ENCODE measurements at regions not wholly inside any gene's neighbourhood (a gene's known extent, or its start where the extent isn't known, plus 50 kb on each side); places are given as distances from the start of the nearest gene placed in this dataset.

DNA sequence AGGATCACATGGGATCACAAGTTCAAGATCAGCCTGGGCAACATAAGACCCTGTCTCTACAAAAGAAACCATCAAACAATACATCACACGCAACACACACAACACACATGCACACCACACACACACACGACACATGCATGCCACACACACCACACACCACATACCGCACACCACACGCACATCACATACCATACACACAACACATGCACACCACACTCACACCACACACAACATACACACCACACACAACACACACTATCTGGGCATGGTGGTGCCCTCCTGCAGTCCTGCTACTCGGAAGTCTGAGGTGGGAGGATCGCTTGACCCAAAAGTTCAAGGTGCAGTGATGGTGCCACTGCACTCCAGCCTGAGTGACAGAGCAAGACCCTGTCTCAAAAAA lies 198.3 kb downstream of the USP12 start:
- no peaks in the 10 kb centered on the region for H3K9me3 ChIP-seq (ENCODE audit: insufficient read depth, low read length)
- no peak for DNase-seq (ENCODE audit: low read depth, low spot score)
- no peaks in the 10 kb centered on the region for H3K36me3 ChIP-seq (ENCODE audit: insufficient read depth, insufficient read length, low read length)
- no peak overlapping the region for H3K4me3 ChIP-seq (ENCODE audit: insufficient read length, low read depth)
- no peaks in the 10 kb centered on the region for H3K4me1 ChIP-seq (ENCODE audit: insufficient read depth, insufficient read length)
- H3K9ac ChIP-seq (ENCODE audit: insufficient read length, low read depth), result no peak overlapping the region
- no peaks in the 10 kb centered on the region for H3K27me3 ChIP-seq (ENCODE audit: insufficient read depth, insufficient read length)
- no peak for TF ChIP-seq ZNF274 (IDR thresholded peaks at IDR 0.05; ENCODE audit: low read depth, low read length)
- TF ChIP-seq YY1 (IDR thresholded peaks at IDR 0.05; ENCODE audit: insufficient read depth, insufficient read length), result no peak
- no peak for TF ChIP-seq SUZ12 (IDR thresholded peaks at IDR 0.05; ENCODE audit: extremely low read depth, insufficient read depth, insufficient read length)

GRCh38 chr13:26971990-26972887 lies 199.4 kb downstream of the USP12 start:
- Histone ChIP-seq H3K9me3 (ENCODE audit: insufficient read depth, low read length) (no peaks in the 10 kb centered on the region), H3K4me1 (ENCODE audit: insufficient read depth, insufficient read length) (no peaks in the 10 kb centered on the region), H3K9ac (ENCODE audit: insufficient read length, low read depth) (no peak overlapping the region), H3K27me3 (ENCODE audit: insufficient read depth, insufficient read length) (no peaks in the 10 kb centered on the region), H3K36me3 (ENCODE audit: insufficient read depth, insufficient read length, low read length) (no peaks in the 10 kb centered on the region), H3K4me3 (ENCODE audit: insufficient read length, low read depth) (no peak overlapping the region)
- TF ChIP-seq SUZ12 (IDR thresholded peaks at IDR 0.05; ENCODE audit: extremely low read depth, insufficient read depth, insufficient read length) (no peak), ZNF274 (IDR thresholded peaks at IDR 0.05; ENCODE audit: low read depth, low read length) (no peak), YY1 (IDR thresholded peaks at IDR 0.05; ENCODE audit: insufficient read depth, insufficient read length) (no peak)
- no peak for DNase-seq (ENCODE audit: low read depth, low spot score)

DNA sequence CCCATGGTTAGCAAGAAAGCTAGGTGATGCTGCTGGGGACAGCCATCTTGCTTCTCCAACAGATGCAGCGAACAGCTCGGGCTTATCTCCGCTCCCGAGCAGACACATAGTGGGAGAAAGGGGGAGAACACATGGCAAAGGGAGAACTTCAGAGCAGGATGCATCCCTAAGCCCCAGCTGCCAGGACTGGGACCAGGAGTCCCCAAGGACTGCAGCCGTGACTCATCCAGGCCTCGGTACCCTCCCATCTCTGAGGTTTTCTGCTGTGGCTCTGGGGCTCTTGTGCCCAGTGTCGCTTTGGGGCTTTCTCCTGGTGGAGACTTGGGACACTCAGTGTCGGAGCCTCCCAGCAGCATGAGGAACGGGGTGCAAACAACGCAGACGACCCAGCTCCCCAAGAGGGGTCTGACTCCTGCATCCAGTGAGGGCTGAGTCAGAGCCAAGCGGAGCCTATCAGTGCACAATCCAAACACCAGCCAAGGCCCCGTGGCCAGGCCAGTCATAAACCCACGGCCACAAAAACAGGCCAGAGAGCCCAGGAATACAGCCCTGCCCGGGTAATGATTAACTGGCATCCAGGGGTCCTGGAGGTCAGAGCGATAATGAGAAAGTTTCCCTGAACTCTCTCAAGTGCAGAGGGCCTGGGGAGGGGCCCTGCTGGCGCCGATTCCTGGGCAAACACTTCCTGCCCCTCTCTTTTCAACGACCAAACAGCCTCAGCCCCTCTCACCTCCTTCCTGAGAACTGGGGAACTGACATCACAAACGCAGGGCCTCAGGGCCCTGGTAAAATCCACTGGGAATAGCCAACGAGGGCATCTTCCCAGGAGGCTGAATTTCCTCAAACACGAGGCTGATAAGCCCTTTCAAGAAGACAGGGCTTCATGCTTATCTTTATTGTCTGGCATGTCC lies 202.9 kb downstream of the USP12 start:
- no peak for TF ChIP-seq SUZ12 (IDR thresholded peaks at IDR 0.05; ENCODE audit: extremely low read depth, insufficient read depth, insufficient read length)
- no peak for TF ChIP-seq YY1 (IDR thresholded peaks at IDR 0.05; ENCODE audit: insufficient read depth, insufficient read length)
- no peak for TF ChIP-seq ZNF274 (IDR thresholded peaks at IDR 0.05; ENCODE audit: low read depth, low read length)
- no peak overlapping the region for H3K9ac ChIP-seq (ENCODE audit: insufficient read length, low read depth)

DNA sequence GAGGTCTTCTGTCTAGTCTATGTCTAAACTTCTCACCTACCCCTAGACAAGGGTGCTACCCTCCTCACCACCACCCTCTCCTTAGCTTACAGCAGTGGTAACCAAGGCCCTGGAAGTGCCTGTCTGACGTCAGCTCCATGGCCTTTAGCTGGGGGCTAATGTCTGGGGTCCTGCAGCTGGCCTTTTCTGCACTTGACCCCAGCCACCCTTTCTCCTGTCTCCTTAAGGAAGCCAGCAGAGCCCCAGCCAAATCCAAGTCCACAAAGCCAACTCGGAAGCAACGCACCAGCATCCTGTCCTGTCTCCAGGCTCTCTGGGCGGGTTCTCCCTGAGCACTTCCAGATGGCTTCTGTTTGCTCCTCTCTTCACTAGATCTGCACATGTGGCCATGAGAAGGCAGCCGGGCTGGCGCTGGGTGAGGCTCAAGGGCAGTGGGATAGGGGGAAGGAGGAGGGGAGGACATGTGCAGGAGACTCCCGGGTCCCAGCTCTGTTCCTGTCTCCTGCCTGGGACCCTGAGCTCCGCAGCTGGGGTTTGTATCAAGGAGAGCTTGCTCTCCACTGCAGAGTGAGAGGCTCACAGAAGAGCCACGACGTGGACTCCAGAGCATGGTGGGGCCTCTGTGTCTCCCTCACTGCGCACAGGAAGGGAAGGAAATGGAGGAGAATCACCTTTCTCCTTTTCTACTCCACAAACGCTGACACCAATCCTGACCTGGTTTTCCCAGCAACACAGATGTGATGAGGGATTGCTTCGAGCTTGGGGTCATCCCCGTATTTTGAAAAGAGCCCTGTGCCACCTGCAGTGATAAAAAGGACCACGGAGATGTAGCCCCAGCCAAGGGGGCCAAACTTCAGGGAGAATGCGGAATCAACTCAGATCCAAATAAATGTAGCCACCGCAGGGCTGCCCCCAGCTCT lies 204.2 kb downstream of the USP12 start:
- Histone ChIP-seq H3K4me3 (ENCODE audit: insufficient read length, low read depth) (no peak overlapping the region), H3K9ac (ENCODE audit: insufficient read length, low read depth) (no peak overlapping the region), H3K27me3 (ENCODE audit: insufficient read depth, insufficient read length) (no peaks in the 10 kb centered on the region), H3K36me3 (ENCODE audit: insufficient read depth, insufficient read length, low read length) (no peaks in the 10 kb centered on the region), H3K9me3 (ENCODE audit: insufficient read depth, low read length) (no peaks in the 10 kb centered on the region), H3K4me1 (ENCODE audit: insufficient read depth, insufficient read length) (peaks cover 3% of the 10 kb centered on the region)
- no peak for DNase-seq (ENCODE audit: low read depth, low spot score)
- no peak for TF ChIP-seq YY1 (IDR thresholded peaks at IDR 0.05; ENCODE audit: insufficient read depth, insufficient read length)
- TF ChIP-seq SUZ12 (IDR thresholded peaks at IDR 0.05; ENCODE audit: extremely low read depth, insufficient read depth, insufficient read length), result no peak
- no peak for TF ChIP-seq ZNF274 (IDR thresholded peaks at IDR 0.05; ENCODE audit: low read depth, low read length)

More for the DNA sequence above, 202.9 kb downstream of the USP12 start:
- Histone ChIP-seq H3K4me1 (ENCODE audit: insufficient read depth, insufficient read length) (peaks cover 3% of the 10 kb centered on the region), H3K27me3 (ENCODE audit: insufficient read depth, insufficient read length) (no peaks in the 10 kb centered on the region), H3K36me3 (ENCODE audit: insufficient read depth, insufficient read length, low read length) (no peaks in the 10 kb centered on the region), H3K9me3 (ENCODE audit: insufficient read depth, low read length) (no peaks in the 10 kb centered on the region), H3K4me3 (ENCODE audit: insufficient read length, low read depth) (no peak overlapping the region)
- no peak for DNase-seq (ENCODE audit: low read depth, low spot score)

DNA sequence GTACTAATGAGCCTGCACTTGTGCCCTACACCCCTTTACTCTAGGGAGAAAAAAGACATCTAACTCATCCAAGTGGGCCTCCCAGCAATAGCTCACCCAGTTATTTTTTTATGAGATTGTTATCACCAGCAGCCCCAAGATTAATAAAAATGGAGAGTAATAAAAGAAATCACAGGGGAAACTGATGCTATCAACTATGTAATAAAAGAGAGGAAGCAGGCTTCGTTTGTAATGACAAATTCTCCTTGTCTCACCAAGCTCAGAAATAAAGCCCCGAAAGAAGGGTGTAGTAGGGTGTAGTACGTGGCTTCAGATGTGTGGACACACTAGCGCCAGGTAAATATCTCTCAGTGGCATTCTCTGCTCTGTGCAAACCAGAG lies 204.9 kb downstream of the USP12 start:
- H3K36me3 ChIP-seq (ENCODE audit: insufficient read depth, insufficient read length, low read length), result no peaks in the 10 kb centered on the region
- H3K27me3 ChIP-seq (ENCODE audit: insufficient read depth, insufficient read length), result no peaks in the 10 kb centered on the region
- H3K9me3 ChIP-seq (ENCODE audit: insufficient read depth, low read length), result no peaks in the 10 kb centered on the region
- peaks cover 3% of the 10 kb centered on the region for H3K4me1 ChIP-seq (ENCODE audit: insufficient read depth, insufficient read length)
- no peak for TF ChIP-seq SUZ12 (IDR thresholded peaks at IDR 0.05; ENCODE audit: extremely low read depth, insufficient read depth, insufficient read length)
- TF ChIP-seq ZNF274 (IDR thresholded peaks at IDR 0.05; ENCODE audit: low read depth, low read length), result no peak
- no peak for TF ChIP-seq YY1 (IDR thresholded peaks at IDR 0.05; ENCODE audit: insufficient read depth, insufficient read length)
- no peak overlapping the region for H3K4me3 ChIP-seq (ENCODE audit: insufficient read length, low read depth)
- no peak for DNase-seq (ENCODE audit: low read depth, low spot score)
- no peak overlapping the region for H3K9ac ChIP-seq (ENCODE audit: insufficient read length, low read depth)

- no peak for DNase-seq (ENCODE audit: low read depth, low spot score)
- Histone ChIP-seq H3K9ac (ENCODE audit: insufficient read length, low read depth) (no peak overlapping the region), H3K4me1 (ENCODE audit: insufficient read depth, insufficient read length) (peaks cover 3% of the 10 kb centered on the region), H3K36me3 (ENCODE audit: insufficient read depth, insufficient read length, low read length) (no peaks in the 10 kb centered on the region), H3K9me3 (ENCODE audit: insufficient read depth, low read length) (no peaks in the 10 kb centered on the region), H3K27me3 (ENCODE audit: insufficient read depth, insufficient read length) (no peaks in the 10 kb centered on the region), H3K4me3 (ENCODE audit: insufficient read length, low read depth) (no peak overlapping the region)
- TF ChIP-seq SUZ12 (IDR thresholded peaks at IDR 0.05; ENCODE audit: extremely low read depth, insufficient read depth, insufficient read length) (no peak), ZNF274 (IDR thresholded peaks at IDR 0.05; ENCODE audit: low read depth, low read length) (no peak), YY1 (IDR thresholded peaks at IDR 0.05; ENCODE audit: insufficient read depth, insufficient read length) (no peak)
Observed at GRCh38 chr13:26965952-26966700, 205.5 kb downstream of the USP12 start.
